HG03354 (cell line): ENCODE measurements at regions not wholly inside any gene's neighbourhood (a gene's known extent, or its start where the extent isn't known, plus 50 kb on each side); places are given as distances from the start of the nearest gene placed in this dataset.

Source experiments
- ATAC-seq: cut with Tn5 transposase; IDR thresholded peaks from one replicate; pipeline ENCODE4 v1.9.1; 2021; ENCODE audit warnings: mild to moderate bottlenecking; ENCODE audit not compliant: unreplicated experiment, poor library complexity, severe bottlenecking

DNA sequence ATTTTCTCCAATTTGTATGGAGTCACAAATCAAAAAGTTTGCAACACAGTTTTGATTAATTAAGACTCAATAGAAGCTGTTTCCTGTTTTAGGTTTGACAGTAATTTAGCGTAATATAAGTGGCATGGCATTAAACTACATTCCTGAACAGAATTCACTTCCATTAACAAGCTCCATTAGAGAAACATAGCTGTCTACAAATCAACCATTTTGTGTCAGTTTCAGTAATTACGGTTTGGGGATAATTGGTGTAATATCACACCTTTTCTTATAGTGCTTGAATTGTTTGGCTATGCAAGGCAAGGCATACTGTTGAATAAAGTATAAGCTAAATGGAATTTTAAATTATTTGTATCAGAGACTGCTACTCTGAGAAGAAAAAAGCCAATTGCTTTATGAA is 585.5 kb downstream of the CBLN2 start:
- ATAC-seq = no peak

DNA sequence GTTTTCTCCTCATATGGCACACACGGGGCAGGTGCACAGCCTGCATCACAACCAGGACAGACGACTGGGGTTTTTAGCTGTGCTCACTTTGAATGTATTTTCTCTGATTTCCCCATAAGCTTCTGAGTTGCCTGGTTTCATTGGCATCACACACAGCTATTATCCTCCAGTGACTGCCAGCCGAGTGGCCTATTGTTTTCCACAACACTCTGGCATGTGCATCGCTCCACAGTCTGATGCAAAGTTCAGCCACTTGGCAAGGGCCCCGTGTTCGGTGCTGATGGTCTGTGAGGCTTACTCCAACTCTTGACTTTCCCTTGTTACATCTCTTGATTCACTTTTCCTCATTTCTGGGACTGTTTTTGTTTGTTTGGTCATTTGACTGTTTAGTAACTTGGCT is 593.1 kb downstream of the CBLN2 start:
- ATAC-seq = no peak

DNA sequence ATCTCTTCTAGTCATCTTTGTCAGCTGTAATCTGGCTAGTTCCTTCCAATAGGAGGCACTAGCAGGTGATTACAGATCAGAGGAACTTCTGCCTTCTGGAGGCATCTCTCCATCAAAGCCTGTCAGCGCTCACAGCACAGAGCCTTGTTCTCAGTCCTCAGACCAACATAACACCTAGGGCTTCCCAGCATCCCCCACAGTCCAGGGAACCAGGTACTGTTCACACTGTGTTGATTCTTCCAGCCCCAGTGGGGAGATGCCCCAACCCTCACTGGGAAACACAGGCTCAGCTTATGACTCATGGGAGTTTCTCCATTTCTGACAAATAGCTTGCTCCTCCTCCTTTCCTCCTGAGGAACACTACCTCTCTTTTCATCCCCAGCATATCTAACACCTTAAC is 601.7 kb downstream of the CBLN2 start:
- no peak for ATAC-seq

DNA sequence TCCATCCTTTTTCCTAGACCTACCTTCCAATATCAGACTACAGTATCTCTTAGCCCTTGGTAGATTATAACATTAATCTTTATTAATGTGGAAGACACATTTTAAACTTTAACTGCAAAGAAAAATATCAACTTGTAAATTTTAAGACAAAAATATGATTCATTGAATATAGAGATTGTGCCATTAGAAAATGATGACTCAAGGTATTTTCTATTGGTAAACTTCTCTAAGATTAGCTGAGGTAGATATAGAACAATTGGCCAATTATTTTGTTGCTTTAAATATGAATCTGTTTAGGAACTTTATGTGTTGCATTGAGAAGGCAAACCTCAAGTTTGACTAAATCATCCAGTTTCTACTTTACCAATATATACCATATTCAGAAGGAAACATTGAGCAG is 604.7 kb downstream of the CBLN2 start:
- no peak for ATAC-seq

DNA sequence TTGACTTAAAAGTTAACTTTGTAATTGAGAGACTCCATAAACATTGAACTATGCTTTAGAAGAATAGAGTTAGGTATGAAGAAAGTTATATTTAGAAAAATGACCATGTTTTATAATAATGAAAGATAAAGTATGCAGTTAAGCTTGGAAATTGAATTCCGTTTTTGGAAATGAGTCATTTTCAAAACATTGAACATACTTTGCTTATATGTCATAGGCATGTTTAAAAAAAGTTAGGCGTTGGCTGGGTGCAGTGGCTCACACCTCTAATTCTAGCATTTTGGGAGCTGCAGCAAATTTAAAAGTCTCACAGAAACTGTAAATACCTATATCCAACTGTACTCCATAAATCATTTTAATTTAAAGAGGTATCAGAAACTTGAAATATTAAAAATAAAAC is 607.4 kb downstream of the CBLN2 start:
- ATAC-seq = no peak

DNA sequence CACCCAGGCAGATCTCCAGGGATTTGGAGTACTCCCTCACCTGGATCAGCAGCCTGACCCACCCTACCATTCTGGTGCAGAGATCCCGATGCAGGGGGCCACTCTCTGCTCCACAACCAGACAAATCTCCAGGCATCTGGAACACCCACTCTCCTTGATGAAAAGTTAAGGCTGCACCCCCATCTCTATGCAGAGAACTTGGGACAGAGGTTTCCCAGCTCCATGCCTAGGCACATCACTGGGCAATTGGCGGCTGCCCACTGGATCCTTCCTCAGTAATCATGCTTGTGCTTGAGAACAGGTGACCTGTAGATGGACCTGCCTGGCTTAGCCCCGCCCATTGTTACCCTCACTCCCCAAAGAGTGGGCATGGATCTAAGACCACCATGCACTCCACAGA is 624.9 kb downstream of the CBLN2 start:
- ATAC-seq = no peak

DNA sequence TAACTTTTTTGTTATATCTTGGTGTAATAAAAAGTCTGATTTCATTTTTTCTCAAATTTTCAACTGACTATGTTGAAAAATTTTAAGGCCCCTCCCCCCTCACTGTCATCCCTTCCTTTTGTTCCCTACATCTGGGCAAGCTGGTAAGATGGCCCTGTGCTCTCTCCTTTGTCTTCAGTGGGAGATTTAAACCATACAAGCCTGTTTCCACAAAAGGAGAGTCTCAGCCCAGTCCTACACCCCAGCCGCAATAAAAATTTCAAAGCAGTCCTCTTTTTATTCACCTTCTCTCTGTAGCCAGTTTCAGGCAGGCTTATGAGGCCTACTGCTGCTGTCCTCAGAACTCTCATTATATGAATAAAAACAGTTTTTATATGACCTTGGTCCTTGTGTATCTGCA is 630.5 kb downstream of the CBLN2 start:
- no peak for ATAC-seq

DNA sequence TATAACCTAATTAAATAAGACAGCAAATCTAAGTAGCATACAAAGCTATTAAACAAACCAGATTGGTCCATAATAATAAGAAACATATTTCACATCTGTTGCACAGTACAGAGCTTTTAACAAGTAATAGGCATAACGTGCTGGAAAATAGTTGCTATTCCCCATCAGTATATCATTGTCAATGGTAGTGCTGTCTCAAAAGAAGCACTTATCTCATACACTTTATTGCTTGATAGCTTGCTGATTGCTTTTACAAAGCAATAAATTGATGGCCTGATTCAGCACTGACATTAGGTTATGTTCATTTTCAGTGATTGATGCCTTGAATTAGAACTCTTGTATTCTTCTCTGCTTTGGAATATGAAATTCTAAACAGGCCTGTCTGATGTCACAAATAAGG is 641.7 kb downstream of the CBLN2 start:
- no peak for ATAC-seq

DNA sequence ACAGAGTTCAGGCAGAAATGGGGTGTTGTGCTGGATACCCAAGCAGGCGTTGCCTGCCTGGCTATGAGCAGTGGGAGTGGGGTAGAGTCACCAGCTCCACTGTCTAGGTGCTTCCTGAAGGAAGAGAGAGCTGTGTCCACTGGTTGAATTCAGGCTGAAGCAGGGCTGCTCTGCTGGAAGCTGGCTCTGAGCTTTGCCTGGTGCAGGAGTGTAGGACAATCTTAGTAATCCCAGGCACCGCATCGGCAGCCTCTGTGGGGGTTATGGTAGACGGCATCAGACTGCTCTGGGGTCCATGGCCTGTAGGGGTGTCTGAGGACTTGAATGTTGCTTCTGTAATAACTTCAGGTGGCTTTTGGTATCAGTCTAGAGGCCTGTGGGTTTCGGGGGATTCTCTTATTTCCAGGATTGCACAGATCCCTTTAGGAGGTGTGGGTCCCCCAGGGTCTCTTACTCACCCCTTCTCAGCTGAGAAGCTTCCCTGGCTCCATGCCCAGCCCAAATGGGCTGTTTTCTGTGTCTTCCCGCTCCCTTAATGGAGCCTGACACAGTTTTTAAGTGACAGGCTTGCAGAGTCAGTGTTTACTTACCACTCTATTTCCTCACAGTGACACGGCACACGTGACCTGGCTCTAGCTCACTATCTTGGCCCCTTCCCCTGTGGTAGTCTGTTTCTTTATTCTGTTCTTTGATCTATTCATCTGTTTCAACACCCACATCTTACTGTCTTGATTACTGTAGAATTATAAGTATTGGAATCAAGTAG is 644.3 kb downstream of the CBLN2 start:
- no peak for ATAC-seq

DNA sequence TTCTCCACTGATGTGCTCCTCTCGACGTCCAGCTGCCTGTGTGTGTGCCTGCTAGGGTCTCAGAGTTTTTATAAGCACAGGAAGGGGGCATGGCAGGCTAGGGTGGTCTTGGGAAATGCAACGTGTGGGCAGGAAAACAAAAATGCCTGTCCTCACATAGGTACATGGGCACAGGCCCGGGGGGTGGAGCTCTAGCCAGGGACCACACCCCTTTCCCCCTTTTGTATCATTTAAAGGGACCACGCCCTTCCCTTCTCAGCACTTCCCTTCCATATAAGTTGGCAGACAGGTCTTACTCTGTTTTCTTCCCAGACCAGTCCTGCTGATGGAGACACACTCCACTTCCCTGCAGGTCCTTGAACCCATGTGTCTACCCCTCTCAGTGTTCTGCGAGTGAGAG is 645.0 kb downstream of the CBLN2 start:
- ATAC-seq = no peak

DNA sequence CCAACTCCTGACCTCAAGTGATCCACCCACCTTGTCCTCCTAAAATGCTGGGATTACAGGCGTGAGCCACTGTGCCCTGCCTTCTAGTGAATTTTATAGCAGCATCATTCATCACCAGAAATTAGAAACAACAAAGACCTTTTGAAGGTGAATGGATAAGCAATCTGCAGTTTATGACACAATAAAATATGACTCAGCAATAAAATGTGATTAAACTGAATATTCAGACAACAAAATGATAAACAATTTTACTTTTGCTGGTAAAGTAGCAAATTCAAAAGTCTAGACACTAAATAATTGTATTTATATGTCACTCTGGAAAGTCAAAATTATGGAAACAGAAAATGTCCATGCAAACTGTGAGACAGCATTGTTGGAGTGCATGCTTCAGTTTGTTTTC is 656.6 kb downstream of the CBLN2 start:
- no peak for ATAC-seq

DNA sequence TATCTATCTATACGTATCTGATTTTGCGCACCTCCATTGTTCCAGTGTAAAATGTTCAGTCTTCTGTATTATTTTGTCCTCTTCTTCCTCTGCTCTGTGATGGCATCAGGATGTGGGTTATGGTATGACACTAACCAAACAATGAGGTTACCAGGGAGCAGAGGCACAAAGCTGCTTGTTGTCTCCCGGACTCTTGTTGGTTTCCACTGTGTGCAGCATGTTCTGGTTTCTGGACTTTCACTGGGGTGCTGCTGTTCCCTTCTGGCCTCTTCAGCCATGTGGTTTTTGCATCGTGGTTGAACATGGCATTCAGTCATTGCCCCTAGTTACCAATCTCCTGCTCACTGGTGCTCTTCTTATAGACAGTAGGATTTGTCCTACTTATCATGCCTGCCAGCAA is 665.9 kb downstream of the CBLN2 start:
- ATAC-seq = no peak

DNA sequence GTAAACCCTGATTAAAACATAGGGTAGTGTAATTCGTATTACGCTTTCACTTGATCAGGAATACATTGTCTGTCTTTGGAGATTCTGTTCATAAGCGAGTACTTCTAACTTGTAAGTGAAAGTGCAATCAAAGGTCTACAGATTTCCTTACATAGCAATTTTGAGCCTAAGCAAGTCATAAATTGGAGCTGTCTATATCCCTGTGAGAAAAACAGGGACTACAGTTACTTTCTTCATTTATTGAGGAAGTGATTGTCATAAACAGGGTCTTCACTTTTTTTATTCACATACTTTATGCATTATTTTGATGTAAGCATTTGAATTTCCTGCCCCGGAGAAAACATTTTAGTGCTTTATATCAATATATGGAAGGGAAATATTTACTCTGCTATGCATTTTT is 670.4 kb downstream of the CBLN2 start:
- ATAC-seq = no peak

DNA sequence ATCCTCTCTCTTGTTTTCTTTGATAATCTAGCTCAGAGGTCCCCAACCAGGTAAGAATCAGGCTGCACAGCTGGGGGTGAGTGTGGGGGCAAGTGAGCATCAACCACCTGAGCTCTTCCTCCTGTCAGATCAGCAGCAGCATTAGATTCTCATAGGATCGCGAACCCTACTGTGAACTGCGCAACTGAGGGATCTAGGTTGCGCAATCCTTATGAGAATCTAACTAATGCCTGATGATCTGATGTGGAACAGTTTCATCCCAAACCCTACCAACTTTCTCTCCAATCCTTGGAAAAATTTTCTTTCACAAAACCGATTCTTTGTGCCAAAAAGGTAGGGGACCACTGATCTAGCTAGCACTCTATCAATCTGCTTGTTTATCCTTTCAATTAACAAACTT is 678.3 kb downstream of the CBLN2 start:
- no peak for ATAC-seq

DNA sequence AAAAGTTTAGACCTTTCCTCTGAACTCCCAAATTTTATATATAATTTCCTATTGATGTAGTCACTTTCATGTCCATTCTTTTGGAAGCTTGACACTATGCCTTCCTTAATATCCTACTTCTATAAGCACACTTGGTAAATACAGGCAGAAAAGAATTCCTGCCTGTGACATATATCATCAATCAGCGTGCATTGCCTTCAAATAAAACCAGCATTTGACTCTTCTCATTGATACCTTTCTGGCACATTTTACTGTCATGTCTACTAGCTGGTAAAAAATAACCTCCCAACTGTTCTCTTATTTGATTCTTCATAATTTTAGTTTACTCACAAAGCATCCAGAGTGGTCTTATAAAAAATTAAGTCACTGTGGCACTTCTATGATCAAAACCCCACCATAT is 693.5 kb downstream of the CBLN2 start:
- ATAC-seq = no peak

DNA sequence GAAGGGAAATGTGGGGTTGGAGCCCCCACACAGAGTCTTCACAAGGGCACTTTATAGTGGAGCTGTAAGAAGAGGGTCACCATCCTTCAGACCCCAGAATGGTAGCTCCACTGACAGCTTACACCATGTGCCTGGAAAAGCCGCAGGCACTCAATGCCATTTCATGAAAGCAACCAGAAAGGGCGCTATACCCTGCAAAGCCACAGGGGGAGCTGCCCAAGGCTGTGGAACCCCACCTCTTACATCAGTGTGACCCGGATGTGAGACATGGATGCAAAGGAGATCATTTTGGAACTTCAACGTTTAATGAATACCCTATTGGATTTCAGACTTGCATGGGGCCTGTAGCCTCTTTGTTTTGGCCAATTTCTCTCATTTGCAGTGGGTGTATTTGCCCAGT is 694.7 kb downstream of the CBLN2 start:
- ATAC-seq = no peak

DNA sequence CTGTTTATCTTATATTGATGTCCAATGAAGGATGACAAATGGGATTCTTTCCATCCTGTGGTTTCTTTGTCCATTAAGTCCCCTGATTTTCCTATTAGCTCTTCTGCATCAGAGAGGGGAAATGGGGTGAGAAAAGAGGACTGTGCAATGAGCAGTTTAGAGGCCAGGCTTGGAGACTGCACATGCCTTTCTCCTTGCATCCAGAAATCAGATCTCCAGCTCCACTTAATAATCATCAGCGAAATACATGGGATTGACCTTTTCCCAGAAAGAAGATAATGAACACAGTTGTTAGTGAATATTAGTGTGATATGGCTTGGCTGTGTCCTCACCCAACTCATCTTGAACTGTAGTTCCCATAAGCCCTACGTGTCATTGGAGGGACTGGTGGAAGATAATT is 697.4 kb downstream of the CBLN2 start:
- ATAC-seq = no peak

DNA sequence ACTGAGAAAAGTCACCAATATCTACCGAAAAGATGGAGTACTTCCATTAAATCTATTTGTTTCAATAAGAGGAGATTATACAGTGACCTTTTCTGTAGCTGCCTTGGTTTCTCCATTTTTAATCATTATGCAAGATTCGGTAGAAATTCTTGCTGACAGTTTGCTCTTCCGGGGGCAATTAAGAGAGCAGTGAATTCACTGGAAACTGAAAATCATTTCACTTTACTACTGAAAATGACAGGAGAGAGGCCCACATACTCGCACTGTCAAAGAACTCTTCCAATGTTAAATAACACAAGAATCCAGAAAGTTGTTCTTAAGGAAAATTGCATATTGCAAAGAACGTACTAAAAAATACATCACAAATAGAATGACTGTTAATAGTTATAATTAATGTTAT is 699.3 kb downstream of the CBLN2 start:
- no peak for ATAC-seq

DNA sequence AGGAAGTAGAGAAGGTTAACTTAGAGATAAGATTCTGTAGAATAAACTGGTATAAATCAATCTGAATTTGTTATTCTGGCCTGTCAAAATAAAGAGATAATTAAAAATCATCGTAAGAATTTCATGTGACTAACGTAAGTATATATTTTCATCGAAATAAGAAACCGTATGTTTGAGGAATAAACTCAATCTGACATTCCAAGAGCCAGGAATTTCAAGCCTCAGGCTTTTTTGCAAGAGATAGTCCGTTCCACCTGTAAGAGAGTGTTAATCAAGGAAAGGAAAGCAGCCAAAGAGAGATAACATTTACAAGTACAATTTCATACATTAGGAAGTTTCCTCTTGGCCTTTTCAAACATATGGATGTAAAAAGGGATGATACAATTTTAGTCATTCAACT is 701.5 kb downstream of the CBLN2 start:
- no peak for ATAC-seq

DNA sequence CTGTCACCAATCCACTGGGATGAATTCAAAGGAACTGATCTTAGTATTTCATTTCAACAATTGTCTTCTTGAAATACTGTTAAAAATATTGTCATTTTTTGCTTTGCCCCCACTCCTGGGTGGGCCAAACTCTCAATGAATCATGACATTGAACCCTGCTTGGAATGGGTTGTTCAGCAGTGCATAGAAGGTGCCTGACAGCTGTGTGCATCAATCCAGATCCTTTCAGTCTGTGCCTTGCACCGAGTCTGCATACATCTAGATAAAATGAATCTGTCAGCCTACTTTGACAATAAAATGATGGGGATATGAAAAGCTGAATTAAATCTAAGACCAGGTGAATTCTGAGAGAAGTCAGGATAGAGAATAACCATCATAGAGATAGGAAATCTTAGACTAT is 706.6 kb downstream of the CBLN2 start:
- no peak for ATAC-seq

DNA sequence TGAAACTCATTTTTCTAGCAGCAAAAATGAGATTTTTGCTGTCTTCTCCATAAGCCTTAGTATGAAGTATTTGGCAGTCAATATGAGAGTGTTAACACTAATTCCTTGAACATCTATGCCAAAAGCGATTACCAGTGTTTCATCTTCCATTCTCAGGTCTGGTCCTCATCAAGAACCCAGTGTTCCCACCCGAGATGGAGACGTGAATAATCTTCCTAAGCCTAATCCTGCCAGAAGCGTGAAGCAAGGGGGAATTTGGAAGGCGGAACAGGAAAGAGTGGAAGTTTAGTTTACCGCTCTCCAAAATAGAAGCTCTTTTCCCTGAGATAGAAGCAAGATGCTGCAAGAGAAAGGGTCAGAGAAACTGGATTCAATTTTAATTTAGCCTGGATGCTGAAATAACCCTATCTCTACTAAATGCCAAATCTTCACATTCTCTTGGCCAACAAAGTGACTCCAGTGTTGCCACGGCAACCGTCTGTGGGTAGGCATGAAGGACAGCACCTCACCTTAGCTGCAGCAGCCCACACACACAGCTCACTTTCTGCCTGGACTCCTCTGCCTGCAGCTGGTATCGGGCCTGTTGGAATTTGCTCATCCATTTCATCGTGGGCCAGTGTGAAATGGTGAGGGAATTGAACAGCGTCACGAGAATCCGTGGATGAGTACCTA is 711.1 kb downstream of the CBLN2 start:
- no peak for ATAC-seq

DNA sequence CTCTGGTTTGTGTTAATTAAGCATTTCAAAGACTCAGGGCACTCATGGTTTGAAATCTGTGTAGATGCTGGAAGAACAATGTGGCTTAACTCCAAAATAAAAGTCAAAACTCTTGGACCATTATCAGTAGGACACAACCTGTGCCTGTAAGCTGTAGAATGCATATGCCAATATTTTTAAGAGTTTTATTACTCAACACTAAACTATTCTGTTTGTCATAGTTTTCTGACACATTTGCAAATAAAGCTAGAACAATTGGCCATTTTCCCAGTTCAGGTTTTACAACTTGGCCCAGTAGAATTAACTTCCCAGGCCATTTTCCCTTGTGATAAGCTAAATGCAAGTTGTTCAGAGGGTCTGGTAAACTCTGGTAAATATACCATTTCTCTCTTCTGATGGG is 713.1 kb downstream of the CBLN2 start:
- ATAC-seq = no peak
